Mesodermal cell (in vitro differentiated cells): ENCODE measurements at regions not wholly inside any gene's neighbourhood (a gene's known extent, or its start where the extent isn't known, plus 50 kb on each side); places are given as distances from the start of the nearest gene placed in this dataset.
"Not testable (repeated sequence)": the region's sequence is repeated elsewhere in the genome, so short reads cannot be mapped to it uniquely, and the experiment has no call there.

Experiments
- H3K27ac ChIP-seq: 2 replicates; pipeline ENCODE4 v1.7.0; 2013; ENCODE audit warnings: mild to moderate bottlenecking, low read depth, low read length, moderate library complexity; ENCODE audit not compliant: severe bottlenecking
- H3K36me3 ChIP-seq: 2 replicates; pipeline ENCODE4 v1.7.1; 2013; ENCODE audit warnings: mild to moderate bottlenecking, low read length, moderate library complexity; ENCODE audit not compliant: control insufficient read depth, insufficient read depth
- H3K4me1 ChIP-seq: one replicate; pipeline ENCODE4 v1.7.1; 2013; ENCODE audit warnings: mild to moderate bottlenecking, low read length; ENCODE audit not compliant: insufficient read depth, control insufficient read depth, poor library complexity, severe bottlenecking
- H3K4me3 ChIP-seq: 2 replicates; pipeline ENCODE4 v1.7.0; 2013; ENCODE audit warnings: low read length, control low read depth, mild to moderate bottlenecking; ENCODE audit not compliant: insufficient read depth, poor library complexity, severe bottlenecking; ENCODE audit errors: extremely low read depth
- H3K9me3 ChIP-seq: 2 replicates; pipeline ENCODE4 v1.7.1; 2013; ENCODE audit warnings: mild to moderate bottlenecking, low read length, moderate library complexity; ENCODE audit not compliant: control insufficient read depth
- WGBS, 2 experiments: methylation state at CpG; one replicate each; pipeline ENCODE4 v1.1.5; 2013; ENCODE audit warnings: missing lambda C conversion rate in 2 of 2; ENCODE audit not compliant: insufficient coverage in 2 of 2; 5-methylcytosine and 5-hydroxymethylcytosine counted together

GRCh38 chr10:47582051-47582450 lies 58.6 kb upstream of the AGAP9 start:
- not testable (repeated sequence) for H3K9me3 ChIP-seq, H3K4me1 ChIP-seq, H3K27ac ChIP-seq, H3K4me3 ChIP-seq, H3K36me3 ChIP-seq
- no CpG with 5 or more reads among the region's 4 CpGs for WGBS, 2 experiments

- WGBS, 2 experiments = no CpG with 5 or more reads among the region's 2 CpGs
- H3K9me3 ChIP-seq, H3K36me3 ChIP-seq: not testable (repeated sequence)
These were observed 56.6 kb upstream of the AGAP9 start for GRCh38 chr10:47580063-47580462.

GRCh38 chr10:47578547-47578946 lies 55.1 kb upstream of the AGAP9 start:
- not testable (repeated sequence) for H3K4me1 ChIP-seq, H3K9me3 ChIP-seq, H3K4me3 ChIP-seq, H3K27ac ChIP-seq, H3K36me3 ChIP-seq

More at GRCh38 chr10:47580063-47580462, 56.6 kb upstream of the AGAP9 start:
- H3K4me3 ChIP-seq, H3K27ac ChIP-seq, H3K4me1 ChIP-seq: not testable (repeated sequence)
